WTC11 (cell line): ENCODE measurements at regions not wholly inside any gene's neighbourhood (a gene's known extent, or its start where the extent isn't known, plus 50 kb on each side); places are given as distances from the start of the nearest gene placed in this dataset.

Experiments
- ATAC-seq: fragments of 200-7000 bp; cut with Tn5 transposase; 2 replicates; pipeline ENCODE4 v1.10.0; 2021; ENCODE audit warnings: mild to moderate bottlenecking, moderate library complexity
- CTCF ChIA-PET: fragments of 300-600 bp; sonication (Branson Sonifier 250); formaldehyde crosslinking; loops from one replicate; lab custom pipeline; 2021; ENCODE audit warnings: antibody characterized with exemption; lab: Charles Lee
- POLR2A ChIA-PET: fragments of 350-600 bp; sonication (Branson Sonifier 250); formaldehyde crosslinking; loops from one replicate; lab custom pipeline; 2021; ENCODE audit warnings: antibody characterized with exemption; lab: Charles Lee
- DNase-seq: peaks from one replicate; pipeline ENCODE4 v3.0.0; 2021; ENCODE audit warnings: low spot score
- H3K27ac Mint-ChIP-seq: 2 replicates; pipeline ENCODE4 v1.8.0; 2021; ENCODE audit warnings: mixed read lengths
- H3K27me3 Mint-ChIP-seq: 2 replicates; pipeline ENCODE4 v1.8.0; 2021; ENCODE audit warnings: low read depth, mild to moderate bottlenecking, moderate library complexity, mixed read lengths
- H3K36me3 Mint-ChIP-seq: 2 replicates; pipeline ENCODE4 v1.8.0; 2021; ENCODE audit warnings: mixed read lengths
- H3K4me1 Mint-ChIP-seq: 2 replicates; pipeline ENCODE4 v1.8.0; 2022; ENCODE audit warnings: mixed read lengths
- H3K4me3 Mint-ChIP-seq: 2 replicates; pipeline ENCODE4 v1.8.0; 2021; ENCODE audit warnings: mild to moderate bottlenecking, moderate library complexity, mixed read lengths
- H3K9me3 Mint-ChIP-seq: 2 replicates; pipeline ENCODE4 v1.8.0; 2021; ENCODE audit warnings: mixed read lengths
- CREM ChIP-seq: sonication (generic); formaldehyde crosslinking; IDR thresholded peaks from 2 replicates; pipeline ENCODE4 v1.8.1; 2022; ENCODE audit warnings: mild to moderate bottlenecking, missing genetic modification reagents, moderate library complexity
- ESRRA ChIP-seq: sonication (generic); formaldehyde crosslinking; IDR thresholded peaks from 2 replicates; pipeline ENCODE4 v1.8.1; 2022; ENCODE audit warnings: mild to moderate bottlenecking, missing genetic modification reagents, borderline replicate concordance
- FOXJ3 ChIP-seq: sonication (generic); formaldehyde crosslinking; IDR thresholded peaks from 2 replicates; pipeline ENCODE4 v1.9.0; 2021; ENCODE audit warnings: missing genetic modification reagents, mild to moderate bottlenecking, borderline replicate concordance
- FOXK1 ChIP-seq: sonication (generic); formaldehyde crosslinking; IDR thresholded peaks from 2 replicates; pipeline ENCODE4 v1.8.0; 2022; ENCODE audit warnings: mild to moderate bottlenecking, moderate library complexity, missing genetic modification reagents
- MXD4 ChIP-seq: fragments of 250-450 bp; sonication (Bioruptor Pico); IDR thresholded peaks from 2 replicates; pipeline ENCODE4 v1.8.0; 2021; ENCODE audit warnings: mild to moderate bottlenecking, moderate library complexity, borderline replicate concordance
- TEAD4 ChIP-seq: sonication (generic); formaldehyde crosslinking; IDR thresholded peaks from 2 replicates; pipeline ENCODE4 v1.8.0; 2022; ENCODE audit warnings: mild to moderate bottlenecking, missing genetic modification reagents
- ZBTB43 ChIP-seq: sonication (generic); formaldehyde crosslinking; IDR thresholded peaks from 2 replicates; pipeline ENCODE4 v1.8.1; 2023; ENCODE audit warnings: mild to moderate bottlenecking, missing genetic modification reagents
- ZNF219 ChIP-seq: sonication (generic); formaldehyde crosslinking; IDR thresholded peaks from 2 replicates; pipeline ENCODE4 v1.8.0; 2023; ENCODE audit warnings: missing genetic modification reagents, mild to moderate bottlenecking, borderline replicate concordance
- ZNF263 ChIP-seq: sonication (generic); formaldehyde crosslinking; IDR thresholded peaks from 2 replicates; pipeline ENCODE4 v1.8.1; 2022; ENCODE audit warnings: low read depth, mild to moderate bottlenecking, moderate library complexity, missing genetic modification reagents
- ZNF317 ChIP-seq: sonication (generic); formaldehyde crosslinking; IDR thresholded peaks from 2 replicates; pipeline ENCODE4 v1.8.1; 2023; ENCODE audit warnings: low read depth, mild to moderate bottlenecking, moderate library complexity, missing genetic modification reagents, borderline replicate concordance
- TF ChIP-seq, protein P1 (sequence below): fragments of 200-600 bp; IDR thresholded peaks from 2 replicates; pipeline ENCODE4 v1.8.0; 2022; ENCODE audit warnings: antibody characterized with exemption
- TF ChIP-seq, protein P2 (sequence below): fragments of 250-450 bp; sonication (Bioruptor Pico); IDR thresholded peaks from 2 replicates; pipeline ENCODE4 v1.9.0; 2021; ENCODE audit warnings: mild to moderate bottlenecking, borderline replicate concordance
- TF ChIP-seq, protein P3 (sequence below): sonication (generic); formaldehyde crosslinking; IDR thresholded peaks from 2 replicates; pipeline ENCODE4 v1.8.0; 2022; ENCODE audit warnings: mild to moderate bottlenecking, missing genetic modification reagents
- TF ChIP-seq, protein P4 (sequence below): sonication (generic); formaldehyde crosslinking; IDR thresholded peaks from 2 replicates; pipeline ENCODE4 v1.8.0; 2023; ENCODE audit warnings: missing genetic modification reagents
- TF ChIP-seq, protein P5 (sequence below): sonication (generic); formaldehyde crosslinking; IDR thresholded peaks from 2 replicates; pipeline ENCODE4 v1.8.1; 2022; ENCODE audit warnings: missing genetic modification reagents, borderline replicate concordance
- TF ChIP-seq, protein P6 (sequence below): fragments of 250-450 bp; sonication (Bioruptor Pico); IDR thresholded peaks from 2 replicates; pipeline ENCODE4 v2.1.2; 2022; ENCODE audit warnings: mild to moderate bottlenecking, moderate library complexity
- TF ChIP-seq, protein P7 (sequence below): sonication (generic); formaldehyde crosslinking; IDR thresholded peaks from 2 replicates; pipeline ENCODE4 v1.8.0; 2022; ENCODE audit warnings: mild to moderate bottlenecking, missing genetic modification reagents

DNA sequence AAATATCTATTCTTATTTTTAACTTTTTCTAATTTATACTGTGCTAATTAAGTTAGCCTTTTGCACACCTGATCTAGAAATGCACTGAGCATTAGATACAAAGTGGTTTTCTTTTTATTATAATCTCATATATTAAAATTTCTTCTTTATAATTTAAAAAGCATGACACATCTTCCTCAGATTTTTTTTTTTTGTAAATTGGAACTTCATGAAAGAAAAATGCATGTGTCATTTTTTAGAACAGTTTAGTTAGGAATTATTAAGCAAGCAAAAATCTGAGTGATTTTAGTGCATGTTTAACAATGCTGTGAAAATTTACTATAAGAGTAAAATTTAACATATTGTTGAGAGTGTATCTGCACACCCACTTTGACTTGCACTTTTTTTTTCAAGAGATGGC is 367.9 kb downstream of the TFEC start:
- TF ChIP-seq CREM (CRISPR knock-in tag) (no peak), TEAD4 (no peak)
- TF ChIP-seq, protein P1, sequence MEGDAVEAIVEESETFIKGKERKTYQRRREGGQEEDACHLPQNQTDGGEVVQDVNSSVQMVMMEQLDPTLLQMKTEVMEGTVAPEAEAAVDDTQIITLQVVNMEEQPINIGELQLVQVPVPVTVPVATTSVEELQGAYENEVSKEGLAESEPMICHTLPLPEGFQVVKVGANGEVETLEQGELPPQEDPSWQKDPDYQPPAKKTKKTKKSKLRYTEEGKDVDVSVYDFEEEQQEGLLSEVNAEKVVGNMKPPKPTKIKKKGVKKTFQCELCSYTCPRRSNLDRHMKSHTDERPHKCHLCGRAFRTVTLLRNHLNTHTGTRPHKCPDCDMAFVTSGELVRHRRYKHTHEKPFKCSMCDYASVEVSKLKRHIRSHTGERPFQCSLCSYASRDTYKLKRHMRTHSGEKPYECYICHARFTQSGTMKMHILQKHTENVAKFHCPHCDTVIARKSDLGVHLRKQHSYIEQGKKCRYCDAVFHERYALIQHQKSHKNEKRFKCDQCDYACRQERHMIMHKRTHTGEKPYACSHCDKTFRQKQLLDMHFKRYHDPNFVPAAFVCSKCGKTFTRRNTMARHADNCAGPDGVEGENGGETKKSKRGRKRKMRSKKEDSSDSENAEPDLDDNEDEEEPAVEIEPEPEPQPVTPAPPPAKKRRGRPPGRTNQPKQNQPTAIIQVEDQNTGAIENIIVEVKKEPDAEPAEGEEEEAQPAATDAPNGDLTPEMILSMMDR, result no peak
- TF ChIP-seq, protein P2, sequence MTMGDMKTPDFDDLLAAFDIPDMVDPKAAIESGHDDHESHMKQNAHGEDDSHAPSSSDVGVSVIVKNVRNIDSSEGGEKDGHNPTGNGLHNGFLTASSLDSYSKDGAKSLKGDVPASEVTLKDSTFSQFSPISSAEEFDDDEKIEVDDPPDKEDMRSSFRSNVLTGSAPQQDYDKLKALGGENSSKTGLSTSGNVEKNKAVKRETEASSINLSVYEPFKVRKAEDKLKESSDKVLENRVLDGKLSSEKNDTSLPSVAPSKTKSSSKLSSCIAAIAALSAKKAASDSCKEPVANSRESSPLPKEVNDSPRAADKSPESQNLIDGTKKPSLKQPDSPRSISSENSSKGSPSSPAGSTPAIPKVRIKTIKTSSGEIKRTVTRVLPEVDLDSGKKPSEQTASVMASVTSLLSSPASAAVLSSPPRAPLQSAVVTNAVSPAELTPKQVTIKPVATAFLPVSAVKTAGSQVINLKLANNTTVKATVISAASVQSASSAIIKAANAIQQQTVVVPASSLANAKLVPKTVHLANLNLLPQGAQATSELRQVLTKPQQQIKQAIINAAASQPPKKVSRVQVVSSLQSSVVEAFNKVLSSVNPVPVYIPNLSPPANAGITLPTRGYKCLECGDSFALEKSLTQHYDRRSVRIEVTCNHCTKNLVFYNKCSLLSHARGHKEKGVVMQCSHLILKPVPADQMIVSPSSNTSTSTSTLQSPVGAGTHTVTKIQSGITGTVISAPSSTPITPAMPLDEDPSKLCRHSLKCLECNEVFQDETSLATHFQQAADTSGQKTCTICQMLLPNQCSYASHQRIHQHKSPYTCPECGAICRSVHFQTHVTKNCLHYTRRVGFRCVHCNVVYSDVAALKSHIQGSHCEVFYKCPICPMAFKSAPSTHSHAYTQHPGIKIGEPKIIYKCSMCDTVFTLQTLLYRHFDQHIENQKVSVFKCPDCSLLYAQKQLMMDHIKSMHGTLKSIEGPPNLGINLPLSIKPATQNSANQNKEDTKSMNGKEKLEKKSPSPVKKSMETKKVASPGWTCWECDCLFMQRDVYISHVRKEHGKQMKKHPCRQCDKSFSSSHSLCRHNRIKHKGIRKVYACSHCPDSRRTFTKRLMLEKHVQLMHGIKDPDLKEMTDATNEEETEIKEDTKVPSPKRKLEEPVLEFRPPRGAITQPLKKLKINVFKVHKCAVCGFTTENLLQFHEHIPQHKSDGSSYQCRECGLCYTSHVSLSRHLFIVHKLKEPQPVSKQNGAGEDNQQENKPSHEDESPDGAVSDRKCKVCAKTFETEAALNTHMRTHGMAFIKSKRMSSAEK (CRISPR knock-in tag), result no peak
- no peaks in the 10 kb centered on the region for H3K4me1 Mint-ChIP-seq
- no peak overlapping the region for H3K27ac Mint-ChIP-seq
- H3K36me3 Mint-ChIP-seq, result no peaks in the 10 kb centered on the region
- POLR2A ChIA-PET, result no interaction called here
- H3K27me3 Mint-ChIP-seq, result no peaks in the 10 kb centered on the region
- no peak overlapping the region for H3K4me3 Mint-ChIP-seq
- DNase-seq, result no peak
- H3K9me3 Mint-ChIP-seq, result no peaks in the 10 kb centered on the region
- CTCF ChIA-PET, result interaction anchor here (1.1 kb wide), 1 partner anchor 18 kb away, joined by 4 read pairs; no protein-coding TSS in a partner anchor
- ATAC-seq, result no peak

- DNase-seq (no peak), ATAC-seq (no peak)
- H3K4me1 Mint-ChIP-seq, result no peaks in the 10 kb centered on the region
- H3K27me3 Mint-ChIP-seq, result no peaks in the 10 kb centered on the region
- CTCF ChIA-PET, result no interaction called here
- POLR2A ChIA-PET, result no interaction called here
- TF ChIP-seq ZNF317 (CRISPR knock-in tag), result no peak
- TF ChIP-seq, protein P3, sequence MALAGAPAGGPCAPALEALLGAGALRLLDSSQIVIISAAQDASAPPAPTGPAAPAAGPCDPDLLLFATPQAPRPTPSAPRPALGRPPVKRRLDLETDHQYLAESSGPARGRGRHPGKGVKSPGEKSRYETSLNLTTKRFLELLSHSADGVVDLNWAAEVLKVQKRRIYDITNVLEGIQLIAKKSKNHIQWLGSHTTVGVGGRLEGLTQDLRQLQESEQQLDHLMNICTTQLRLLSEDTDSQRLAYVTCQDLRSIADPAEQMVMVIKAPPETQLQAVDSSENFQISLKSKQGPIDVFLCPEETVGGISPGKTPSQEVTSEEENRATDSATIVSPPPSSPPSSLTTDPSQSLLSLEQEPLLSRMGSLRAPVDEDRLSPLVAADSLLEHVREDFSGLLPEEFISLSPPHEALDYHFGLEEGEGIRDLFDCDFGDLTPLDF, result no peak
- TF ChIP-seq, protein P4, sequence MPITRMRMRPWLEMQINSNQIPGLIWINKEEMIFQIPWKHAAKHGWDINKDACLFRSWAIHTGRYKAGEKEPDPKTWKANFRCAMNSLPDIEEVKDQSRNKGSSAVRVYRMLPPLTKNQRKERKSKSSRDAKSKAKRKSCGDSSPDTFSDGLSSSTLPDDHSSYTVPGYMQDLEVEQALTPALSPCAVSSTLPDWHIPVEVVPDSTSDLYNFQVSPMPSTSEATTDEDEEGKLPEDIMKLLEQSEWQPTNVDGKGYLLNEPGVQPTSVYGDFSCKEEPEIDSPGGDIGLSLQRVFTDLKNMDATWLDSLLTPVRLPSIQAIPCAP, result no peak
- TF ChIP-seq, protein P5, sequence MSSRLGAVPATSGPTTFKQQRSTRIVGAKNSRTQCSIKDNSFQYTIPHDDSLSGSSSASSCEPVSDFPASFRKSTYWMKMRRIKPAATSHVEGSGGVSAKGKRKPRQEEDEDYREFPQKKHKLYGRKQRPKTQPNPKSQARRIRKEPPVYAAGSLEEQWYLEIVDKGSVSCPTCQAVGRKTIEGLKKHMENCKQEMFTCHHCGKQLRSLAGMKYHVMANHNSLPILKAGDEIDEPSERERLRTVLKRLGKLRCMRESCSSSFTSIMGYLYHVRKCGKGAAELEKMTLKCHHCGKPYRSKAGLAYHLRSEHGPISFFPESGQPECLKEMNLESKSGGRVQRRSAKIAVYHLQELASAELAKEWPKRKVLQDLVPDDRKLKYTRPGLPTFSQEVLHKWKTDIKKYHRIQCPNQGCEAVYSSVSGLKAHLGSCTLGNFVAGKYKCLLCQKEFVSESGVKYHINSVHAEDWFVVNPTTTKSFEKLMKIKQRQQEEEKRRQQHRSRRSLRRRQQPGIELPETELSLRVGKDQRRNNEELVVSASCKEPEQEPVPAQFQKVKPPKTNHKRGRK (CRISPR knock-in tag), result no peak
- no peaks in the 10 kb centered on the region for H3K36me3 Mint-ChIP-seq
- no peaks in the 10 kb centered on the region for H3K9me3 Mint-ChIP-seq
- no peak overlapping the region for H3K4me3 Mint-ChIP-seq
- no peak overlapping the region for H3K27ac Mint-ChIP-seq
These were observed 368.4 kb downstream of the TFEC start for GRCh38 chr7:115662120-115662519.

- Mint-ChIP-seq H3K4me3 (no peak overlapping the region), H3K36me3 (no peaks in the 10 kb centered on the region), H3K9me3 (no peaks in the 10 kb centered on the region), H3K27ac (no peak overlapping the region), H3K4me1 (no peaks in the 10 kb centered on the region), H3K27me3 (no peaks in the 10 kb centered on the region)
- ATAC-seq (no peak), DNase-seq (no peak)
- CTCF ChIA-PET, result no interaction called here
- POLR2A ChIA-PET, result no interaction called here
- TF ChIP-seq, protein P6, sequence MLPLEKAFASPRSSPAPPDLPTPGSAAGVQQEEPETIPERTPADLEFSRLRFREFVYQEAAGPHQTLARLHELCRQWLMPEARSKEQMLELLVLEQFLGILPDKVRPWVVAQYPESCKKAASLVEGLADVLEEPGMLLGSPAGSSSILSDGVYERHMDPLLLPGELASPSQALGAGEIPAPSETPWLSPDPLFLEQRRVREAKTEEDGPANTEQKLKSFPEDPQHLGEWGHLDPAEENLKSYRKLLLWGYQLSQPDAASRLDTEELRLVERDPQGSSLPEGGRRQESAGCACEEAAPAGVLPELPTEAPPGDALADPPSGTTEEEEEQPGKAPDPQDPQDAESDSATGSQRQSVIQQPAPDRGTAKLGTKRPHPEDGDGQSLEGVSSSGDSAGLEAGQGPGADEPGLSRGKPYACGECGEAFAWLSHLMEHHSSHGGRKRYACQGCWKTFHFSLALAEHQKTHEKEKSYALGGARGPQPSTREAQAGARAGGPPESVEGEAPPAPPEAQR (CRISPR knock-in tag), result no peak
- TF ChIP-seq FOXK1 (no peak), ZNF219 (CRISPR knock-in tag) (no peak), ZNF263 (CRISPR knock-in tag) (no peak), ZBTB43 (CRISPR knock-in tag) (no peak), FOXJ3 (CRISPR knock-in tag) (no peak), ZNF317 (CRISPR knock-in tag) (no peak), ESRRA (CRISPR knock-in tag) (no peak), MXD4 (CRISPR knock-in tag) (no peak)
- TF ChIP-seq, protein P7, sequence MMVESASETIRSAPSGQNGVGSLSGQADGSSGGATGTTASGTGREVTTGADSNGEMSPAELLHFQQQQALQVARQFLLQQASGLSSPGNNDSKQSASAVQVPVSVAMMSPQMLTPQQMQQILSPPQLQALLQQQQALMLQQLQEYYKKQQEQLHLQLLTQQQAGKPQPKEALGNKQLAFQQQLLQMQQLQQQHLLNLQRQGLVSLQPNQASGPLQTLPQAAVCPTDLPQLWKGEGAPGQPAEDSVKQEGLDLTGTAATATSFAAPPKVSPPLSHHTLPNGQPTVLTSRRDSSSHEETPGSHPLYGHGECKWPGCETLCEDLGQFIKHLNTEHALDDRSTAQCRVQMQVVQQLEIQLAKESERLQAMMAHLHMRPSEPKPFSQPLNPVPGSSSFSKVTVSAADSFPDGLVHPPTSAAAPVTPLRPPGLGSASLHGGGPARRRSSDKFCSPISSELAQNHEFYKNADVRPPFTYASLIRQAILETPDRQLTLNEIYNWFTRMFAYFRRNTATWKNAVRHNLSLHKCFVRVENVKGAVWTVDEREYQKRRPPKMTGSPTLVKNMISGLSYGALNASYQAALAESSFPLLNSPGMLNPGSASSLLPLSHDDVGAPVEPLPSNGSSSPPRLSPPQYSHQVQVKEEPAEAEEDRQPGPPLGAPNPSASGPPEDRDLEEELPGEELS (CRISPR knock-in tag), result no peak
These were observed 372.3 kb downstream of the TFEC start for GRCh38 chr7:115658223-115658622.
